Activated CD8-positive, alpha-beta T cell treated with anti-CD3 and anti-CD28 coated beads for 36 hours (primary cell): ENCODE measurements at regions not wholly inside any gene's neighbourhood (a gene's known extent, or its start where the extent isn't known, plus 50 kb on each side); places are given as distances from the start of the nearest gene placed in this dataset.

Source experiments
- ATAC-seq: fragments of 200-7000 bp; cut with Tn5 transposase; one replicate; pipeline ENCODE4 v1.10.0; 2021; ENCODE audit warnings: mild to moderate bottlenecking, moderate library complexity
- CTCF ChIA-PET: fragments of 350-600 bp; sonication (Branson Sonifier 250); formaldehyde crosslinking; loops from one replicate; lab custom pipeline; 2021; ENCODE audit warnings: antibody characterized with exemption; lab: Charles Lee
- POLR2A ChIA-PET: fragments of 350-600 bp; sonication (Branson Sonifier 250); formaldehyde crosslinking; loops from one replicate; lab custom pipeline; 2021; ENCODE audit warnings: antibody characterized with exemption; lab: Charles Lee
- DNase-seq: peaks from one replicate; pipeline ENCODE4 v3.0.0-alpha.2; 2020
- H3K27ac Mint-ChIP-seq: one replicate; pipeline ENCODE4 v1.8.0; 2021; ENCODE audit warnings: mild to moderate bottlenecking, mixed read lengths
- H3K27me3 Mint-ChIP-seq: one replicate; pipeline ENCODE4 v1.8.0; 2021; ENCODE audit warnings: mixed read lengths
- H3K36me3 Mint-ChIP-seq: one replicate; pipeline ENCODE4 v1.8.0; 2021; ENCODE audit warnings: low read depth, mixed read lengths
- H3K4me1 Mint-ChIP-seq: one replicate; pipeline ENCODE4 v1.8.0; 2021; ENCODE audit warnings: low read depth, mixed read lengths
- H3K4me3 Mint-ChIP-seq: one replicate; pipeline ENCODE4 v1.8.0; 2021; ENCODE audit warnings: mild to moderate bottlenecking, moderate library complexity, mixed read lengths
- H3K9me3 Mint-ChIP-seq: one replicate; pipeline ENCODE4 v1.8.0; 2021; ENCODE audit warnings: mixed read lengths
- intact Hi-C: fragments of 100-400 bp; cut with micrococcal nuclease; formaldehyde crosslinking; loops from one replicate; pipeline ENCODE4 v1.10.0; 2022
- TF ChIP-seq, protein P1 (sequence below): fragments of 200-600 bp; IDR thresholded peaks from one replicate; pipeline ENCODE4 v1.8.0; 2022; ENCODE audit warnings: antibody characterized with exemption, mild to moderate bottlenecking

GRCh38 chr11:25515576-25515975 lies 816.4 kb upstream of the ANO3 start:
- Mint-ChIP-seq H3K36me3 (no peaks in the 10 kb centered on the region), H3K27ac (no peak overlapping the region), H3K9me3 (peaks cover 16% of the 10 kb centered on the region), H3K27me3 (no peaks in the 10 kb centered on the region), H3K4me3 (no peak overlapping the region), H3K4me1 (no peaks in the 10 kb centered on the region)
- ATAC-seq (no peak), DNase-seq (no peak)
- CTCF ChIA-PET, result no interaction called here
- intact Hi-C loops, result no loop called here
- POLR2A ChIA-PET, result no interaction called here
- TF ChIP-seq, protein P1, sequence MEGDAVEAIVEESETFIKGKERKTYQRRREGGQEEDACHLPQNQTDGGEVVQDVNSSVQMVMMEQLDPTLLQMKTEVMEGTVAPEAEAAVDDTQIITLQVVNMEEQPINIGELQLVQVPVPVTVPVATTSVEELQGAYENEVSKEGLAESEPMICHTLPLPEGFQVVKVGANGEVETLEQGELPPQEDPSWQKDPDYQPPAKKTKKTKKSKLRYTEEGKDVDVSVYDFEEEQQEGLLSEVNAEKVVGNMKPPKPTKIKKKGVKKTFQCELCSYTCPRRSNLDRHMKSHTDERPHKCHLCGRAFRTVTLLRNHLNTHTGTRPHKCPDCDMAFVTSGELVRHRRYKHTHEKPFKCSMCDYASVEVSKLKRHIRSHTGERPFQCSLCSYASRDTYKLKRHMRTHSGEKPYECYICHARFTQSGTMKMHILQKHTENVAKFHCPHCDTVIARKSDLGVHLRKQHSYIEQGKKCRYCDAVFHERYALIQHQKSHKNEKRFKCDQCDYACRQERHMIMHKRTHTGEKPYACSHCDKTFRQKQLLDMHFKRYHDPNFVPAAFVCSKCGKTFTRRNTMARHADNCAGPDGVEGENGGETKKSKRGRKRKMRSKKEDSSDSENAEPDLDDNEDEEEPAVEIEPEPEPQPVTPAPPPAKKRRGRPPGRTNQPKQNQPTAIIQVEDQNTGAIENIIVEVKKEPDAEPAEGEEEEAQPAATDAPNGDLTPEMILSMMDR, result no peak

GRCh38 chr11:25520459-25520858 lies 811.5 kb upstream of the ANO3 start:
- DNase-seq, result no peak
- CTCF ChIA-PET, result no interaction called here
- peaks cover 2% of the 10 kb centered on the region for H3K9me3 Mint-ChIP-seq
- no peaks in the 10 kb centered on the region for H3K36me3 Mint-ChIP-seq
- H3K27ac Mint-ChIP-seq, result no peak overlapping the region
- TF ChIP-seq, protein P1, result no peak
- H3K4me3 Mint-ChIP-seq, result no peak overlapping the region
- H3K4me1 Mint-ChIP-seq, result no peaks in the 10 kb centered on the region
- POLR2A ChIA-PET, result no interaction called here
- H3K27me3 Mint-ChIP-seq, result no peaks in the 10 kb centered on the region
- intact Hi-C loops, result no loop called here
- ATAC-seq, result no peak

- CTCF ChIA-PET, result no interaction called here
- no peak overlapping the region for H3K4me3 Mint-ChIP-seq
- no peaks in the 10 kb centered on the region for H3K36me3 Mint-ChIP-seq
- TF ChIP-seq, protein P1, result no peak
- H3K27me3 Mint-ChIP-seq, result no peaks in the 10 kb centered on the region
- ATAC-seq, result no peak
- POLR2A ChIA-PET, result no interaction called here
- no peak overlapping the region for H3K27ac Mint-ChIP-seq
- no peaks in the 10 kb centered on the region for H3K4me1 Mint-ChIP-seq
- no peak for DNase-seq
- intact Hi-C loops, result no loop called here
- peaks cover 1% of the 10 kb centered on the region for H3K9me3 Mint-ChIP-seq
These were observed 804.1 kb upstream of the ANO3 start for GRCh38 chr11:25527841-25528240.

DNA sequence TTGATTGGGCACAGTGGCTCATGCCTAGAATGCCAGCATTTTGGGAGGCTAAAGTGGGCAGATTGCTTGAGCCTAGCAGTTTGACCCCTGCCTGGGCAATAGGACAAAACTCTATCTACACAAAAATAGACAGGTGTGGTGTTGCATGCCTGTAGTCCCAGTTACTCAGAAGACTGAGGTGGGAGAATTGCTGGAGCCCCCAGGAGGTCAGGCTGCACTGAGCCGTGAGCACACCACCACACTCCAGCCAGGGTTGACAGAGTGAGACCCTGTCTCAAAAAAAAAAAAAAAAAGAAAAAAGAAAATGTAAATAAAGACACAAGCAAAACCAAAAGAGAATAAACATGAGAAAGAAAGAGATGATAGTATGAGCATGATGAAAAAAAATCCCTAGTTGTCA lies 802.4 kb upstream of the ANO3 start:
- Mint-ChIP-seq H3K4me3 (no peak overlapping the region), H3K27ac (no peak overlapping the region), H3K27me3 (no peaks in the 10 kb centered on the region), H3K4me1 (no peaks in the 10 kb centered on the region), H3K9me3 (peaks cover 1% of the 10 kb centered on the region), H3K36me3 (no peaks in the 10 kb centered on the region)
- intact Hi-C loops, result no loop called here
- ChIA-PET POLR2A (no interaction called here), CTCF (no interaction called here)
- TF ChIP-seq, protein P1, result no peak
- DNase-seq (no peak), ATAC-seq (no peak)

- Mint-ChIP-seq H3K36me3 (no peaks in the 10 kb centered on the region), H3K27me3 (no peaks in the 10 kb centered on the region), H3K4me3 (no peak overlapping the region), H3K9me3 (peaks cover 7% of the 10 kb centered on the region), H3K27ac (no peak overlapping the region), H3K4me1 (no peaks in the 10 kb centered on the region)
- CTCF ChIA-PET, result no interaction called here
- DNase-seq (no peak), ATAC-seq (no peak)
- POLR2A ChIA-PET, result no interaction called here
- TF ChIP-seq, protein P1, result no peak
- intact Hi-C loops, result no loop called here
These were observed 796.3 kb upstream of the ANO3 start for GRCh38 chr11:25535467-25536272.
